NCI-H460 (cell line): ENCODE measurements at regions not wholly inside any gene's neighbourhood (a gene's known extent, or its start where the extent isn't known, plus 50 kb on each side); places are given as distances from the start of the nearest gene placed in this dataset.

Experiments used
- DNase-seq: peaks from one replicate; pipeline ENCODE4 v3.0.0-alpha.2; 2016; ENCODE audit warnings: low read depth; ENCODE audit errors: extremely low read depth

DNA sequence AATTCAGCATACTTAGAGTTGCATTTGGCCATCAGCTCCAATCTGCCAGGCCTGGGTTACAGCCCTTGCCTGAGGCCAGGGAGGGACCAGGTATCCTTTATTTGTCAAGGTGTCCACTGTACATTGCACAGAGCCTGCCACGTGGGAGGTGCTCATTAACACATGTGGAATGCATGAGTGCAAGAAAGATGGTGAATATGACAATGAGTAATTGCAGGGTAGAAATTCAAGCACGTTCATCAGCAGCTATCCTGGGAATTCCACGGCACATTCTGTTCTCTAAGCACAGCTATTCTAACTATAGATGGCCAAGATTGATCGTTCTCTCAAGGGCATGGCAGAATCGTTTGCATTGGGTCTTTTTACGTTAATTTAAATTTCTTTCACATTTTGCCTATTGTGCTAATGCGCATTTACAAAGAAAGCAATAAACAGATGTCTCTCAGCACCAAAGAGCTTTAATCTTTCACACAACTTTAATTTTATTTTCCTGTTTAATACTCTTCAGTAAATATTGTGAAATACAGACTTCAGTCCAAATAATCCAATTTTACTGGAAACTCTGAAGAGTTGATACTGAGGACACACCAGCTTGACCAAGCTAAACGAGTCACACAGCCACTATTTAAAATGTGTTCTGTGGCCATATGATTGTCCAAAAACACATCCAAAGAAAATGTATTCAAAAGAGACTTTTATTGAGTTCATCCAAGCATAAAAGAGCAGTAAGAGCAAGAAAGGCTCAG, 1025.7 kb upstream of the TMEM132C start:
- DNase-seq, result no peak

DNA sequence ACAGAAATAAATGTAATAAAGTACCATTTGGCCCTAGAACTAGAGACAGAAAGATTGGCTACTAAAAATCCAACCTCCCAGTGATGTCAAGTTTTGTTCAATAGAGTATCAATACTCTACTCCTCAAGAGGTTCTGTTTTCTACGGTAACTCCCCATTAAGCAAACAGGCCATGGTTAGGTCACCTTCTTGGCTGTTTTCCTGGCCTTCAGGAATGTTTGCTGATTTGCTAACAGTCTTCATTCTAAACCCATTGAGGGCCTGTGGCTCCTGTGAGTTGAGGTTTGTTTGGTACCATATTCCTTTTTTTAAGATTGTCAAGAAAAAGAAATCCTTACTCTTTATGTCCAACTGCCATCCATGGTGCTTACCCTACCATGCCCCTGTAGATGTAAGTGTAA, 1022.0 kb upstream of the TMEM132C start:
- no peak for DNase-seq

DNA sequence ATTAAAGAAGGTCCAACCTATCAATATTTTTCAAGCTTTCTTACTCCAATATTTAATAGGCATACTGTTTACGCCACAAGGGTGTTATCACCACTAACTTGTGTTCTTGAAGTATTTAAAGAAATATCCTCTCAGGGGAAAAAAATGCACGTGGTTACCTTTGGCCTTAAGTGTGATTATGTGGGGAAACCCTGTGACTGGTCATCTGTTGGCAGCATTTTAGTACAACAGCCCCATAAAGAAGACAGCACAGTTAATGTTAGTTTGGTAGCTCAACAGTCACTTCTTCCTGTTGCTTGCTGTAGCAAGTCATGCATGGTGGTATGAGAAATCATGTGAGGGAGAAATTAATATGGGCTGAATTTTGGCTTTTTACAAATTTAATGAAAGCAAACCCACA, 1021.5 kb upstream of the TMEM132C start:
- no peak for DNase-seq

DNA sequence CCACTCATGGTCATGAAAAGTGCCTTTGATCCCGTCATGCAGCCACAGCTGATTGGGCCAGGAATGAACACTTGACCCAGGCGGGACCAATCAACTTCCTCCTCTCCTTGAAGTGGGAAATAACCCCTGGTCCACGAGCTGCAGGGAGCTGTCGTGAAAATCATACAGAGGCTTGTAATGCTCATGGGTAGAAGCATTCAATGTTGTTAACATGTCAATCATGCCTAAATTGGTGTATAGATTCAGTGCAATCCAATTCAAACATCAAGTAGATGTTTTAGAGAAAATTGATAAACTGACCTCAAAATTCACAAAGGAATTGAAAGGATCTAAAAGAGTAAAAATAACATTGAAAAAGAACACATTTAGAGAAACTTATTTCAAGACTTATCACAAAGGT, 1019.0 kb upstream of the TMEM132C start:
- no peak for DNase-seq

DNA sequence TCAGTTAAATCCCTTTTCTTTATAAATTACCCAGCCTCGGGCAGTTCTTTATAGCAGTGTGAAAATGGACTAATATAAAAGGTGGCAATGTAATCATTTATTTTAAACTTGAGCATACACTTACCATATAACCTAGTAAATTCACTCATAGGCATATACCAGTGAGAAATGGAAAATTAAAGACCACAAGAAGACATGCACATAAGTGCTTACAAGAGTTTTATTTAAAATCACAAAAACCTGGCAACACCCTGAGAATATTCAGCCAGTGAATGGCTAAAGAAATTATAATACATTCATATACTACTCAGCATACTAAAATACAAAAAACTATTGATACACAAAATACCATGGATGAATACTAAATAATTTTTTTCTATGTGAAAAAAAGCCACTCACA, 1017.5 kb upstream of the TMEM132C start:
- DNase-seq, result no peak

DNA sequence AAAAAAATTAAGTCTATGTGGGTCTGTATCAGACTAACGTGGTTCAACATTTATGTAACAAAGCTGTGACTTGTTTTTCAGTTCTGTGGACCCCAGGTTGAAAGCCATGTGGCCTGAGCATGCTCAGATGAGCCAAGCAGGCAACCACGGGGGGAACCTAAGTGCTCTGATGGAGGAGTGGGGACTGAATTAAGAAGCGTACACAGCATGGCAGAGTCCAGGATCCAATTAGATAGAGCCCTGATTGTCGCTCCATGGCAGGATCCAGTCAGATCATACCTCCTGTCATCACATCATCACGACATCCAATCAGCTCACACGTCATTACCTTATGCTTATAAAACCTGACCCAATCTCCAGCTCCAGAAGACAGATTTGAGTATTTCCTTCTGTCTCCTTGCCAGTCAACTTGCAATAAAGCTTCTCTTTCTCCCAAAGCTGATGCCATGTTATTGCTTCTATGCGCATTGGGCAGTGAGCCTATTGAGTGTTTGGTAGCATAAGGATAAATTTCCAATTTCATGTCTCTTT, 1013.1 kb upstream of the TMEM132C start:
- DNase-seq, result no peak

DNA sequence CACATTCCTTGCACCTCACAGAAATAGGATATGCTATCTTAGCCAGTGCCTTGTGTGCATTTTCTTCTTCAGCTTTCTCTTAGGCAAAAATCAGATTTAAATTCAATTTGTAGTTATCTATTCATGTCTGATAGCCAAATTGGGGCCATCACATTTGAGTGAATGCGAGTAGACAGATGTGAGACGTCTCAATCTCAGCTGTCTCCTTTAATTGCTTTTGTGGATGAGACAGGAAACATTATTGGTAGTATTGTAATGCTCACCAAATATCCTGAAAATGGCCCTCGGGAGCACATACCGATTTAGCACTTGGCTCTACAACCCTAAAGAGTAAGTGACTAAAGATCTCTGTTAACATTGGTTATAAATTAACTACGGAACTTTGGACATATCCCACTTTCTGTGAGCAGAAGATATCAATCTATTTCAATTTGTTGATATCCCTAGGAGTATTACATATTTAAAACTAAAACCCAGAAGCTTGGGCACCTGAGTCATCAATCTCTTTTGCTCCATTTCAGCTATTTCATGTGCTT, 1012.5 kb upstream of the TMEM132C start:
- no peak for DNase-seq

DNA sequence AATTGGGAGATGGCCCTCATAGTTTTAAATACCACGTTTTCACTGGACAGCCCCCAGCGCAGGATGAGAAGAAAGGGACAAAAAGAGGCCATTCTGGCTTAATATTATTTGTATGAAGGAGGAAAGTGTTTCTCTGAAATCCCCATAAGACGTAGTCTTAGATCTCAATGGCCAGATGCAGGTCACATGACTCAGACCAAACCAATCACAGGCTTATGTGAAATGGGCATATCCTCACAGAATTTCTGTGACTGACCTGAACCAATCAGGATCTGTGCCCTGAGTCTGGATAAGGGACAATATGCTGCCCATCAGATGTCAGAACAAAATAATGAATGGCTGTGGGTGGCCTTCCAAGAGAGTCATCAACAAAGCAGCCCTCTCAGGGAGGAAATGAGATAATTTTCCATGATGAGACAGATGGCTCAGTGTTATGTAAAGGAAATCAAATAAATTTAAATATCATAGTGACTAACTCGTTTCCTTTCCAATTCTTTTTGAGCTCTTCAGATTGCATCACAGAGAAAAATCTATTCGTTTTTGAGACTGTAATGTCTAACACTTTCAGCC, 1009.5 kb upstream of the TMEM132C start:
- no peak for DNase-seq

DNA sequence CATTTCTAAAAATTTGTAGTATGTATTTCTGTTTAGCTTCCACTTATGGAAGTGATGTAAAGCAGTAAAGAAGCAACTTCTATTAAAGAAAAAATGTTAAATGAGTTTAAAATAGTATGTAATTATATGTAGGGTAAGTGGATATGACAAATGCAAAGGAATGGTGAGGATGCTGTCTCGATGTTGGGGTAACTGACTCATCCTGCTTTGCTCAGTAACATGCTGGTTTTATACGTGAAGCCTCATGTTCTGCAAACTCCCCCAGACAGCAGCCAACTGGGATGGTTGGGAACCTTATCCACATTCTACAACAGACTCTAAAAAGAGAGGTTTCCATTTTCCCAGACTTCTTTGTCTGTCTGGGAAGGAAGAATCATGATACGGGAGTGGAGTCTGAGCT, 1006.4 kb upstream of the TMEM132C start:
- DNase-seq, result no peak

DNA sequence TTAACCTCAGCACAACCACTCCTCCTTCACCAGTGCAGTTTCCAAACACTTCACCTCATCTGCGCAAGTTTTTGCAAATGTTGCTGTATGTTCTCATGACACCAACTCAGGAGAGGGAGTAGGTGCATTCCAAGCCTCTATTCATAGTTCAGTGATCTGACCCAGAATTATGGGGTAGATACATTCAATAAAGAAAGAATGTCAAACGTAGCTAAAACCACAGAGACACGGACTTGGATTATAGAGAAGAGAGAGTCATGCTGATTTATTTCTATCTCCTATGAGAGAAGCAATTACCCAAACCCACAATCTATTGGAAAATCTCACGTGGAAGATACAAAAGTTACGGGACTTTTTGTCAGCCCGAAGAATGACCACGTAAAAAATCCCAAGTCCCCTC, 1006.0 kb upstream of the TMEM132C start:
- no peak for DNase-seq

DNA sequence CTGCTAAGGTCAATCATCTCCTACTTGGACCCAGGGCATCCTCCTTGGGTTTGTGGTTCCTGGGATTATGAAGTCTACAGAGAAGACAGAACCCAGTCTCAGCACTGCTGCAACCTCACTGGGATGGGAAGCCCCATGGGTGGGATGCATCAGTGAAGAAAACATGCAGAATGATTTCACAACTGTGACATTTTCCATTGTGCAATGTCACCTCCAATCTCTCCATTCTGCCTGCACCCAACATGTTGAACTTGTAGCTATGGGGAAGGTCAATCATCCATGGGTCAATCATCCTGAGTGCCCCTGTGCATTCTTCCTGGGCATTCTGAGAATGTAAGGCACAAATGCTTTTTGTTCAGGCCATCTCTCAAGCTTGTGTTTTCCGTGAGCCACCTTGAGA, 1004.4 kb upstream of the TMEM132C start:
- DNase-seq, result no peak

DNA sequence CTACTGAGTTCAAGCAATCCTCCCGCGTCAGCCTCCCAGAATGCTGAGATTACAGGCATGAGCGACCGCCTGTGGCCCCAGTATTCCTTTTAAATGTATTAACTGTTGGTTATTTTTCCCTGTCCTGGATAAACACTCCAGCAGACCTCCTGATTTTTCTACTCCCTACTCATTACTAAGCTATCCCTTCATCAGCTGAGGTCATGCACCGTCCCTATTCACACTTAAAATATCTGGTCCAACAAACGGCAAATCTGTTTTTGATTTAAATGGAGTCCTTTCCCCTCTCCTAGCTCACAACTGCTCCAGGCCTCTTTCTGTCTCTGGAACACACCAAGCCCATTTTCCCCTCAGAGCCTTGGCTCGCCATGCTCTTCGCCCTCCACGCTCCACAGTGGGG, 1003.3 kb upstream of the TMEM132C start:
- no peak for DNase-seq

DNA sequence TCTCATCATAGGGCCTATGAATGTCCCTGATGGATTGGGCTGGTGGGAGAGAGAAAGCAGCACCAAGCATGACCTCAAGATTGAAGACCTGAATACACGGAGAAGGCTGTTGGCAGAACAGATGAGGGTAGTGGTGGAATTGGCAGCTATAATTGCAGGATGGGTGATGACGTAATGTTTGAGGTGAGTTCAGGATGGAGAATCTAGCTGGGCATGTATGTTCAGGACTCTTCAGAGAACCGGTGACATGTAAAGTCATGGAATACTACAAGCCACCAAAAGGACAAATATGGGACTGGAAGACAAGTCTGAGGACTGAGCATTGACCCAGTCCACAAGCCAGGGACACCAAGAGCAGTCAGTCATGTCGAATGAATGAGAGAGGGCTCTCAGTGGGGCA, 999.8 kb upstream of the TMEM132C start:
- DNase-seq, result no peak

DNA sequence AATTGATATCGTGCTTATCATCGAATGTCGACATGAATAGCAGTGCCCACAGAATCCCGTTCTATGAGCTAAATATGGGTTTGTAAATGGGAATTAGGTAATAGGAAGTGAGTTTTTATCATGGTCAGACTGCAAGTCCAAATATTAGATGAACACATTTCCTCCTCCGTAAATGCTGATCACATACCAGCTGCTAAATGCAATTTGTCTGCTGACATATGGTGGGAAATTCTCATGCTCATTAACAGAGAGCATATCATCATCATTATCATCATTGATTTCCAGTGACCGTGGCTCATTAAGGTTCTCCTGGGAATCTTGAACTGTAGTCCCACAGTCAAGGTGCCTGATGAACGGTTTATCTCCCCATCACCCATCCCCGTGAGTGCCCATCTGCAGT, 998.8 kb upstream of the TMEM132C start:
- no peak for DNase-seq

DNA sequence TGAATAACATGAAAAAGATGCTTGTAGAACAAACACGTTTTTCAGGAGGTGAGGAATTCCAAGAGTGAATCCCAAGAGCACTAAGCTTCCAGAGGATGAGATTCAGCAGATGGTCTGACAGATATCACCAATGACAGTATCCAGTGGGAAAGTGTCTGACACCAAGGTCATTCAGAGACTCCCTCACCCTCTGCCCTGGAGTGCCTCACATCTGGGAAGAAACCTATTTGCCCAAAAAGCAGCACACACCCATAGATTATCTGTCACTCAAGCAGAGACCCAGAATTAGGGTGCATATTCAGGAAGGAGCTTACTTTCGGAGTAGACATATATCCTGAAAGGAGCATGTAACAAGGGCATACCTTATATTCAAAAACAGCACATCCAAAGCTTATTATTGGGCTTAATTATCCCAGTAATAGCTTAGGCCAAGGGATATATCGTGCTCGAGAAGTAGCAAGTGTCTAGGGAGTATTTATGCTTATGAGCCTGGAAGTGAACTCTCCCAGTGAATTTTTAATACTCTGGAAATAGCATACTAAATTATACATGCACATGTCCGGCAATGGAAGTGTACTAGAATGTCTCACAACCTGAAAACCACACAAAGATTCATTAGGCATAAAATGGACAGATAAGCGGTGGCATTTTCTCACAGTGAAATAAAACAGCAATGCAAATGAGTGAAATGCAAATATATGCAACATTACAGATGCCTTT, 998.1 kb upstream of the TMEM132C start:
- DNase-seq, result no peak

DNA sequence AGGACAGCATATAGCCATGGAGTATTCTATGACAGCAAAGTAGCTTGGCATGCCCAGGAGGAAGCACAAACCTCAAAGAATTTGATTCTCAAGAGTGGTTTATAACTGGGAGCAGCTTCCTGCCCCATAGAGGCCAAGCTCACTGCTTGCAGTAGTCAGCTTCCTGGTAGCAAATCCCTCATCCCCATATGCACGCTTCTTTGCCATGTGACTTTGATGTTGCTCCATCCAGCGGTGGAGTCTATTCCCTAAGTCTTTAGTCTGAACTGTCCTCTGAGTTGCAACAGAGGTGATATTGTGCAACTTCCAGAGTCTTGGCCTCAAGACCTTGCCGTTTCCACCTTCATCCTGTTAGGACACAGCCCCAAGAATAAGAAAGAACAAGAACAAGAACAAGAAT, 996.8 kb upstream of the TMEM132C start:
- no peak for DNase-seq

DNA sequence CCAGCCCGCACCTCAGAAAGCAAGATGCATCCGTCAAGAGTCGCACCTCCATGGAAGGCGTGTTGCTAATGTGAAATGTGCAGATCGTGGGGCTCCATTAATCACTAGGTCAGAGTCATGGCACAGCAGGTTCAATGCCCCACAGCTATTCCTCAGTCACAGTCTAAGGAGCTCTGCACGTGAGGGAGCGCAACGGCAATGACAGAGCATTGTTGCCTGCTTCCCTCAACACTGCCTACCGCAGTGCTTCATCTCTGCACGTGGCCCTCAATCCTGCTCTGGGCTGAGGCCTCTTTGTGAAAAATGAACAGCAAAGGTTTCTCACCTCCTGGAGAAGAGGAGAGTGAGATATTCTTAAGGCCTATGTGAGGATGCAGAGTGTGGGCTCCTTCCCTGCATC, 995.2 kb upstream of the TMEM132C start:
- DNase-seq, result no peak

DNA sequence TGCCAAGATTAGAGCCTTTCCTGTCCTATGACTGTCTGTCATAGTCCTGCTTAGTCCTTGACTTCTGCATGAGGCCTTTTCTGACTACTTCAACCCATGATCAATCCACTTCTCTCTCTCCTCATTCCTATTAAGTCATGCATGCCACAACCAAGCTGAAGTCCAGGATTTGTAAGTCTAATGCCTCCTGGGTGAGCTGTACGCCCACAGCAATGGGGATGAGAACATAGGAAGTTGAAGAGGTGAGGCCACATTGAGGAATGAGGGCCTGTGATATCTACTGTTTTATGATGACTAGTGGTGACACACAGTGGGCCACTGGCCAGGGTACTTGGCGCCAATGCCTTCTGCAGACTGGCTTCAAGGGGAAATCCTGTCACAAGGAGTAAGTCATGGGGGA, 994.1 kb upstream of the TMEM132C start:
- DNase-seq, result no peak

DNA sequence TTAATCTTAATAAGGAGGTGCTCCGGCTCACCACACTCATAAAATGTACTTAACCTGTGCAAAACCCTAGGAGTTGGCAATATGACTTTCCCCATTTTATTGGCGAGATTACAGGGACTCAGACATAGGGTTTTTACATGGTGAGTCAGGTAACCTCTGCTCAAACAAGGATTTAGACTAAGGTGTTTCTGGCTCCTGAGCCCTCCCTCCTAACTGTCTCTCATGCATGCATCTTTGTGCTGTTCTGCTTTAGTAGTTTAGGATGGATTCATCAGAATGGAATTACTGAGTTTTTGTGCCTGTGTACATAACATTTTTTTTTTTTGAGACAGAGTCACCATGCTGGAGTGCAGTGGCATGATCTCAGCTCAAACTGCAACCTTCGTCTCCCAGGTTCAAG, 993.3 kb upstream of the TMEM132C start:
- no peak for DNase-seq

DNA sequence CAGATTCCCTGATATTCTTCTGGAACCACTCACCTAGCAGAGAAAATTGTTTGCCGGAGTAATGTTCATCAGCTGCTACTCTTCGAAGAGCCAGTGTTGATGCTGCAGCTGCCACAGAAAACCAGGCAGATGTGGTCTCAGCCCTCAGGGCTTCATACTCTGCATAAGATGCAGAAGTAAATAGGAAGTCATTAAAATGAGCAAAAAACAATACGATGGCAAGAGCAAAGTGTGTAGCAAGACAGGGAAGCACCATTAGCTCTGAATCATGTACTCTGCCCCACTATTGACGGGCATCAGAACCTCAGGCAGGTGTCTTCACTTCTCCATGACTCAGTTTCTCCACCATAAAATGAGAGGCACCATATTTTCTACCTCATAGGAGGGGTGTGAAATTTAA, 991.6 kb upstream of the TMEM132C start:
- DNase-seq, result no peak

DNA sequence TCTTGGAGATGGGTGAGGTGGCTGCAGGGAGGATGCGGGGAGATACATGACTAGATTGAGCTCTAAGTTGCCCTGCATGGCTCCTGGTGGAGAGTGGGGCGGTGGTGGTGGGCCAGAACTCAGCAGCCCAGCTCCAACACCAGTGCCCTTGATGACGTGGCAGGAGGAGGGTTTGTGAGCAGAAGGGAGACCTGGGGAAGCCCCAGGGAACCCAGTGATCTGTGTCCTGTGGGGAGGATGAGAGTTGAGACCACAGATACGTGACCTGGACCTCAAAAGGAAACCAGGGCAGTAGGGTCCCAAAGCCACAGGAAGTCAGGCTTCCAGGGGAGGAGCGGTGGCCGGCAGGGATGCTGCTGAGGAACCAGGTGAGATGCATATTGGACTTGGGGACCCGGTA, 989.1 kb upstream of the TMEM132C start:
- no peak for DNase-seq

DNA sequence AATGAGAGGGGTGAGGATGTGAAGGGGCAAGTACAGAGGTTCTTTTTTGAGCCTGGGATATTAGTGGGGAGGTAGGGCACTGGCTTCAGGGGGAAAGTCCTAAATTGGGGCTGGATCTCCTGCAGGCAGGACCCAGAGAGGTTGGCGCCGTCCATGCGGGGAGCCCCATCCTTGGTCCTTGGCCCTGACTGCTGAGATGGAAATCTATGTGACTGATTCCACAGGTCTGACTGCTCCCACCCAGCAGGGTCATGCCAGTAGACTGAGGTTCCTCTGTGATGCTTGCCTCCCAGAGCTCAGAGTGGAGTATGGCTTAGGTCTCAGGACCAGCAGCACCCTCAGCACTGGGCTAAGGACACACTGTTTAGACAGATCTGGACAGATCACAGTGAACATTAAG, 988.6 kb upstream of the TMEM132C start:
- DNase-seq, result no peak
